ENCODE measurements at regions not wholly inside any gene's neighbourhood (a gene's known extent, or its start where the extent isn't known, plus 50 kb on each side); places are given as distances from the start of the nearest gene placed in this dataset.

DNA sequence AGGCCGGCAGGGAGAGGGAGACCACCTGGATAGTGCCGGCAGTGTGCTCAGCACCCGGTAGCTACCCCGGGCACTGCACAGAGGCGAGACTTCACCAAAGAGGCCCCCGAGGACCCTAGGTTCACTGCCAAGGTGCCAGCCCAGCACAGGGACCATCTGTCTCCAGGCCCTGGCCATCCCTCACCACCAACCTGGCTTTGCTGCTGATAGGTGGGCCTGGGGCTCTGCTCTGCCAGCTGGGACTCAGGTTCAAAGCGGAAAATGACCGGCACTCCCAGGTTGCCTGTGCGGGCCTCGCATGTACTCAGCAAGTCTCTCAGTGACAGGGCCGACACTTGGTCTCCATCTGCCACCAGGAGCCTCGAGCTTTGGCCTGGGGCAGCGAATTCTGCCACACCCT is 812.2 kb downstream of the BRD1 start:
- TF ChIP-seq, protein P1, sequence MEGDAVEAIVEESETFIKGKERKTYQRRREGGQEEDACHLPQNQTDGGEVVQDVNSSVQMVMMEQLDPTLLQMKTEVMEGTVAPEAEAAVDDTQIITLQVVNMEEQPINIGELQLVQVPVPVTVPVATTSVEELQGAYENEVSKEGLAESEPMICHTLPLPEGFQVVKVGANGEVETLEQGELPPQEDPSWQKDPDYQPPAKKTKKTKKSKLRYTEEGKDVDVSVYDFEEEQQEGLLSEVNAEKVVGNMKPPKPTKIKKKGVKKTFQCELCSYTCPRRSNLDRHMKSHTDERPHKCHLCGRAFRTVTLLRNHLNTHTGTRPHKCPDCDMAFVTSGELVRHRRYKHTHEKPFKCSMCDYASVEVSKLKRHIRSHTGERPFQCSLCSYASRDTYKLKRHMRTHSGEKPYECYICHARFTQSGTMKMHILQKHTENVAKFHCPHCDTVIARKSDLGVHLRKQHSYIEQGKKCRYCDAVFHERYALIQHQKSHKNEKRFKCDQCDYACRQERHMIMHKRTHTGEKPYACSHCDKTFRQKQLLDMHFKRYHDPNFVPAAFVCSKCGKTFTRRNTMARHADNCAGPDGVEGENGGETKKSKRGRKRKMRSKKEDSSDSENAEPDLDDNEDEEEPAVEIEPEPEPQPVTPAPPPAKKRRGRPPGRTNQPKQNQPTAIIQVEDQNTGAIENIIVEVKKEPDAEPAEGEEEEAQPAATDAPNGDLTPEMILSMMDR (IDR thresholded peaks at IDR 0.05) = no peak
- TF ChIP-seq POLR2A (IDR thresholded peaks at IDR 0.05) = no peak
